Gastroesophageal sphincter (tissue), 4 donors: ENCODE measurements at regions not wholly inside any gene's neighbourhood (a gene's known extent, or its start where the extent isn't known, plus 50 kb on each side); places are given as distances from the start of the nearest gene placed in this dataset.
A peak's percentile ranks its signal among the peaks of the same experiment; 100 is the strongest.
"Not testable (repeated sequence)": the region's sequence is repeated elsewhere in the genome, so short reads cannot be mapped to it uniquely, and the experiment has no call there.

Source experiments
- ATAC-seq: fragments of 150-250 bp; one replicate; pipeline ENCODE4 v1.9.1; 2016; ENCODE audit warnings: mild to moderate bottlenecking, moderate library complexity
- H3K27ac ChIP-seq, 4 donors: fragments of 200-600 bp; sonication (generic) in 3 of 4; 1 replicate in 3 of 4; 2 replicates in 1 of 4; pipeline ENCODE4 v1.5.1; 2016 to 2019
- H3K27me3 ChIP-seq: fragments of 200-600 bp; sonication (generic); one replicate; pipeline ENCODE4 v1.5.1; 2019
- H3K36me3 ChIP-seq, 2 donors: fragments of 200-600 bp; sonication (generic); one replicate each; pipeline ENCODE4 v1.5.1; 2019; ENCODE audit warnings: control low read depth in 1 of 2
- H3K4me1 ChIP-seq, 3 donors: fragments of 200-600 bp; sonication (generic); 1 replicate in 2 of 3; 2 replicates in 1 of 3; pipeline ENCODE4 v1.5.1; 2016 to 2019; ENCODE audit warnings: control low read depth in 2 of 3
- H3K4me3 ChIP-seq, 2 donors: fragments of 200-600 bp; sonication (generic); one replicate each; pipeline ENCODE4 v1.5.1; 2019; ENCODE audit warnings: mild to moderate bottlenecking in 1 of 2, moderate library complexity in 1 of 2
- H3K9me3 ChIP-seq, 3 donors: fragments of 200-600 bp; sonication (generic); one replicate each; pipeline ENCODE4 v1.5.1; 2017 to 2019; ENCODE audit warnings: control low read depth in 2 of 3
- CTCF ChIP-seq, 4 experiments: fragments of 200-600 bp in 2 of 4; fragments of 450-650 bp in 2 of 4; sonication (generic) in 1 of 4; IDR thresholded peaks; one replicate each; pipeline ENCODE4 v1.5.1; 2017 to 2019; ENCODE audit warnings: antibody characterized with exemption in 4 of 4, mild to moderate bottlenecking in 2 of 4, moderate library complexity in 2 of 4
- EP300 ChIP-seq: sonication (generic); formaldehyde crosslinking; IDR thresholded peaks from one replicate; pipeline ENCODE4 v1.6.1; 2017; ENCODE audit warnings: antibody characterized with exemption, mild to moderate bottlenecking
- POLR2A ChIP-seq, 2 donors: fragments of 450-650 bp; IDR thresholded peaks; one replicate each; pipeline ENCODE4 v1.6.1; 2017; ENCODE audit warnings: antibody characterized with exemption in 2 of 2, mild to moderate bottlenecking in 2 of 2, moderate library complexity in 1 of 2
- POLR2AphosphoS5 ChIP-seq: sonication (generic); formaldehyde crosslinking; IDR thresholded peaks from one replicate; pipeline ENCODE4 v1.6.1; 2017; ENCODE audit warnings: antibody characterized with exemption
- WGBS, 2 donors: methylation state at CpG; one replicate each; pipeline ENCODE4 v1.1.5; 2018; ENCODE audit warnings: low coverage in 1 of 2; 5-methylcytosine and 5-hydroxymethylcytosine counted together

GRCh38 chr3:104437131-104437750 lies 929.5 kb upstream of the ALCAM start:
- Histone ChIP-seq H3K4me3 (no peak overlapping the region), H3K27me3 (no peaks in the 10 kb centered on the region), H3K27ac (peak overlapping the region in 1 of 4 donors; percentile 29), H3K36me3 (no peaks in the 10 kb centered on the region), H3K4me1 (peaks cover 0 to 11% (median 0%) of the 10 kb centered on the region in 3 donors), H3K9me3 (no peaks in the 10 kb centered on the region)
- TF ChIP-seq EP300 (no peak), CTCF (IDR thresholded peaks at IDR 0.05) (no peak), POLR2AphosphoS5 (no peak), POLR2A (IDR thresholded peaks at IDR 0.05) (no peak)
- no peak for ATAC-seq
- 22 to 29% methylated on average over 4 of the region's 4 CpGs for WGBS, 2 donors

GRCh38 chr3:104437891-104438290 lies 928.8 kb upstream of the ALCAM start:
- H3K27ac ChIP-seq, result peak overlapping the region in 1 of 4 donors; percentile 29
- 20 to 31% methylated on average over 1 of the region's 1 CpG for WGBS, 2 donors
- H3K27me3 ChIP-seq, result no peaks in the 10 kb centered on the region
- H3K36me3 ChIP-seq, result no peaks in the 10 kb centered on the region
- ATAC-seq, result no peak
- no peak for TF ChIP-seq POLR2AphosphoS5
- TF ChIP-seq EP300, result no peak
- H3K4me3 ChIP-seq, result no peak overlapping the region
- H3K4me1 ChIP-seq, result peaks cover 0 to 11% (median 0%) of the 10 kb centered on the region in 3 donors
- H3K9me3 ChIP-seq, result no peaks in the 10 kb centered on the region

- WGBS, 2 donors, result 43 to 64% methylated on average over 1 of the region's 1 CpG
- Histone ChIP-seq H3K27me3 (no peaks in the 10 kb centered on the region), H3K36me3 (no peaks in the 10 kb centered on the region), H3K4me3 (no peak overlapping the region), H3K4me1 (peaks cover 0 to 11% (median 0%) of the 10 kb centered on the region in 3 donors), H3K9me3 (no peaks in the 10 kb centered on the region), H3K27ac (no peak overlapping the region)
- TF ChIP-seq EP300 (no peak), CTCF (IDR thresholded peaks at IDR 0.05) (no peak), POLR2AphosphoS5 (no peak), POLR2A (IDR thresholded peaks at IDR 0.05) (no peak)
- no peak for ATAC-seq
These were observed 928.0 kb upstream of the ALCAM start for GRCh38 chr3:104438706-104439105.

- ATAC-seq, H3K9me3 ChIP-seq, H3K27ac ChIP-seq, H3K4me3 ChIP-seq, H3K4me1 ChIP-seq, H3K36me3 ChIP-seq, H3K27me3 ChIP-seq: not testable (repeated sequence)
- 85 to 94% methylated on average over 5 to 8 of the region's 9 CpGs for WGBS, 2 donors
These were observed 921.3 kb upstream of the ALCAM start for GRCh38 chr3:104445252-104445919.

- Histone ChIP-seq H3K36me3 (no peaks in the 10 kb centered on the region), H3K27me3 (no peaks in the 10 kb centered on the region), H3K9me3 (no peaks in the 10 kb centered on the region), H3K27ac (no peak overlapping the region), H3K4me3 (no peak overlapping the region), H3K4me1 (no peaks in the 10 kb centered on the region)
- TF ChIP-seq POLR2AphosphoS5, result no peak
- no peak for TF ChIP-seq EP300
- no peak for TF ChIP-seq POLR2A (IDR thresholded peaks at IDR 0.05)
- no peak for TF ChIP-seq CTCF (IDR thresholded peaks at IDR 0.05)
- WGBS, 2 donors, result 42 to 58% methylated on average over 3 to 5 of the region's 5 CpGs
- ATAC-seq, result no peak
These were observed 919.0 kb upstream of the ALCAM start for GRCh38 chr3:104447681-104448080.

- 77 to 90% methylated on average over 1 to 3 of the region's 4 CpGs for WGBS, 2 donors
- TF ChIP-seq CTCF (IDR thresholded peaks at IDR 0.05) (no peak), POLR2A (IDR thresholded peaks at IDR 0.05) (no peak), EP300 (no peak), POLR2AphosphoS5 (no peak)
- Histone ChIP-seq H3K9me3 (no peaks in the 10 kb centered on the region), H3K27me3 (no peaks in the 10 kb centered on the region), H3K36me3 (no peaks in the 10 kb centered on the region), H3K27ac (no peak overlapping the region), H3K4me1 (no peaks in the 10 kb centered on the region), H3K4me3 (no peak overlapping the region)
- no peak for ATAC-seq
These were observed 914.0 kb upstream of the ALCAM start for GRCh38 chr3:104452697-104453096.
